ENCODE measurements at regions not wholly inside any gene's neighbourhood (a gene's known extent, or its start where the extent isn't known, plus 50 kb on each side); places are given as distances from the start of the nearest gene placed in this dataset.

DNA sequence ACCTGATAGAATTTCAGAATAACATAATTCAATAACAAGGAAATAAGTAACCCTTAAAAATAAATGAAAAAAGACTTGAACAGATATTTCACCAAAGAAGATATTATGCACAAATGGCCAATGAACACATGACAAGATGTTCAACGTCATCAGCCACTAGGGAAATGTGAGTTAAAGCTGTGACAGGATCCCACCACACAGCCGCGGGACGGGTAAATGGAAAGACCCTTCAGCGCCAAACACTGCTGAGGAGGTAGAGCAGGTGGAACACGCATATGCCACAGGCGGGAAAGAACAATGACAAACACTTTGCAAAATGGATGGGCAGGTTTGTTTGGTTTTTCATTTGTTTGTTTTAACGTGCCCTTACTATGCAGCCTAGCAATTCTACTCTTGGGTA is 86.1 kb upstream of the RNF32 start:
- TF ChIP-seq EZH2 (IDR thresholded peaks at IDR 0.05; ENCODE audit: borderline replicate concordance, low read length) (no peak), CTCF (conservative IDR thresholded peaks at IDR 0.05 in 1 of 2, IDR thresholded peaks at IDR 0.05 in 1 of 2; ENCODE audit: extremely low read depth in 1 of 2, insufficient read depth in 1 of 2, low read depth in 1 of 2, low read length in 2 of 2) (no peak)

Measured in mammary epithelial cell (primary cell).